IMR-90 (cell line): ENCODE measurements at regions not wholly inside any gene's neighbourhood (a gene's known extent, or its start where the extent isn't known, plus 50 kb on each side); places are given as distances from the start of the nearest gene placed in this dataset.

Source experiments
- ATAC-seq: fragments of 200-7000 bp; cut with Tn5 transposase; 2 replicates; pipeline ENCODE4 v1.9.1; 2020; ENCODE audit warnings: low read depth, mild to moderate bottlenecking, moderate library complexity
- BruUV-seq: library from RNA; stranded (reverse); fragments of 400-500 nt; replicated peaks from 2 replicates; lab custom pipeline; 2021; lab: Mats Ljungman, UMichigan
- CTCF ChIA-PET: fragments of 300-600 bp; formaldehyde crosslinking; extraction: SDS; loops from one replicate; lab custom pipeline; 2021; ENCODE audit warnings: antibody characterized with exemption; lab: Yijun Ruan, JAX
- POLR2A ChIA-PET: fragments of 300-600 bp; sonication (Branson Sonifier 250); formaldehyde crosslinking; loops from one replicate; lab custom pipeline; 2022; ENCODE audit warnings: antibody characterized with exemption; ENCODE audit not compliant: unreplicated experiment; lab: Charles Lee
- DNase-seq: peaks from one replicate; pipeline ENCODE4 v3.0.0; 2013
- H2AFZ ChIP-seq: replicated peaks from 2 replicates; pipeline ENCODE3; 2013; ENCODE audit warnings: low read length, mild to moderate bottlenecking; ENCODE audit not compliant: poor library complexity
- H2AK5ac ChIP-seq: 2 replicates; pipeline ENCODE4 v1.6.1; 2013; ENCODE audit warnings: low read depth, low read length, inconsistent platforms
- H2AK9ac ChIP-seq: replicated peaks from 2 replicates; pipeline ENCODE3; 2013; ENCODE audit warnings: mild to moderate bottlenecking, low read depth, low read length, moderate library complexity; ENCODE audit not compliant: poor library complexity
- H2BK120ac ChIP-seq: 2 replicates; pipeline ENCODE4 v1.6.1; 2013; ENCODE audit warnings: low read depth, low read length, inconsistent platforms
- H2BK15ac ChIP-seq: 3 replicates; pipeline ENCODE4 v1.6.1; 2013; ENCODE audit warnings: low read depth, low read length, inconsistent platforms
- H2BK20ac ChIP-seq: 2 replicates; pipeline ENCODE4 v1.6.1; 2013; ENCODE audit warnings: low read depth, mild to moderate bottlenecking, inconsistent platforms, low read length, moderate library complexity
- H2BK5ac ChIP-seq: 2 replicates; pipeline ENCODE4 v1.6.1; 2013; ENCODE audit warnings: mild to moderate bottlenecking, low read depth, low read length, inconsistent platforms; ENCODE audit not compliant: poor library complexity, severe bottlenecking
- H3K14ac ChIP-seq: replicated peaks from 2 replicates; pipeline ENCODE4 v1.6.1; 2013; ENCODE audit warnings: low read depth, low read length, inconsistent platforms
- H3K18ac ChIP-seq: 2 replicates; pipeline ENCODE4 v1.6.1; 2013; ENCODE audit warnings: low read depth, low read length, control low read depth
- H3K23ac ChIP-seq: 2 replicates; pipeline ENCODE4 v1.6.1; 2013; ENCODE audit warnings: low read depth, low read length, inconsistent platforms
- H3K27ac ChIP-seq: 2 replicates; pipeline ENCODE4 v1.5.1; 2013; ENCODE audit warnings: mild to moderate bottlenecking, control low read depth, low read length; ENCODE audit not compliant: insufficient read depth
- H3K27me3 ChIP-seq: 2 replicates; pipeline ENCODE4 v1.6.1; 2013; ENCODE audit warnings: low read length; ENCODE audit not compliant: control insufficient read depth, insufficient read depth
- H3K36me3 ChIP-seq: 2 replicates; pipeline ENCODE4 v1.6.1; 2013; ENCODE audit warnings: low read length, mixed read lengths; ENCODE audit not compliant: control insufficient read depth, insufficient read depth
- H3K4ac ChIP-seq: 2 replicates; pipeline ENCODE4 v1.6.1; 2013; ENCODE audit warnings: low read depth, low read length, inconsistent platforms
- H3K4me1 ChIP-seq: 2 replicates; pipeline ENCODE4 v1.6.1; 2013; ENCODE audit warnings: low read length, mixed read lengths; ENCODE audit not compliant: control insufficient read depth, insufficient read depth
- H3K4me2 ChIP-seq: 2 replicates; pipeline ENCODE4 v1.6.1; 2013; ENCODE audit warnings: low read depth, mild to moderate bottlenecking, control low read depth, low read length, moderate library complexity
- H3K4me3 ChIP-seq: 2 replicates; pipeline ENCODE4 v1.5.1; 2013; ENCODE audit warnings: low read depth, mild to moderate bottlenecking, control low read depth, low read length, moderate library complexity; ENCODE audit not compliant: insufficient read depth
- H3K56ac ChIP-seq: 2 replicates; pipeline ENCODE4 v1.6.1; 2013; ENCODE audit warnings: low read length, inconsistent platforms; ENCODE audit not compliant: insufficient read depth; ENCODE audit errors: extremely low read depth
- H3K79me1 ChIP-seq, 2 experiments: 2 replicates each; pipeline ENCODE4 v1.6.1; 2013; ENCODE audit warnings: low read length in 2 of 2, inconsistent platforms in 1 of 2, low read depth in 1 of 2
- H3K9ac ChIP-seq: 2 replicates; pipeline ENCODE4 v1.6.1; 2013; ENCODE audit warnings: low read depth, low read length, control low read depth
- H3K9me1 ChIP-seq: 2 replicates; pipeline ENCODE4 v1.6.1; 2013; ENCODE audit warnings: low read length, inconsistent platforms; ENCODE audit not compliant: insufficient read depth
- H3K9me3 ChIP-seq: 2 replicates; pipeline ENCODE4 v1.6.1; 2013; ENCODE audit warnings: low read length; ENCODE audit not compliant: control insufficient read depth, insufficient read depth
- H4K20me1 ChIP-seq: 2 replicates; pipeline ENCODE4 v1.6.1; 2013; ENCODE audit warnings: low read length, inconsistent platforms; ENCODE audit not compliant: insufficient read depth
- H4K5ac ChIP-seq: 2 replicates; pipeline ENCODE4 v1.6.1; 2013; ENCODE audit warnings: mild to moderate bottlenecking, low read depth, low read length, control low read depth
- H4K8ac ChIP-seq, 2 experiments: 2 replicates each; pipeline ENCODE4 v1.6.1; 2013; ENCODE audit warnings: low read depth in 2 of 2, low read length in 2 of 2, control low read depth in 1 of 2, inconsistent platforms in 1 of 2
- H4K91ac ChIP-seq: 2 replicates; pipeline ENCODE4 v1.6.1; 2013; ENCODE audit warnings: low read depth, low read length, inconsistent platforms; ENCODE audit not compliant: insufficient read depth
- BHLHE40 ChIP-seq: fragments of 150-350 bp; IDR thresholded peaks from 2 replicates; pipeline ENCODE4 v1.6.1; 2016; ENCODE audit warnings: mild to moderate bottlenecking, low read depth, low read length
- CEBPB ChIP-seq: IDR thresholded peaks from 2 replicates; pipeline ENCODE4 v1.6.1; 2012; ENCODE audit warnings: low read depth, low read length, improper control_type of control experiment
- CHD1 ChIP-seq: IDR thresholded peaks from 2 replicates; pipeline ENCODE4 v1.6.1; 2012; ENCODE audit warnings: low read depth, low read length, improper control_type of control experiment
- CTCF ChIP-seq: conservative IDR thresholded peaks from 2 replicates; pipeline ENCODE4 v1.5.1; 2012; ENCODE audit warnings: mild to moderate bottlenecking, low read depth, low read length, improper control_type of control experiment
- ELK1 ChIP-seq: fragments of 150-350 bp; IDR thresholded peaks from 2 replicates; pipeline ENCODE4 v1.6.1; 2016; ENCODE audit warnings: low read depth, mild to moderate bottlenecking, low read length, moderate library complexity, borderline replicate concordance
- FOS ChIP-seq: fragments of 150-350 bp; IDR thresholded peaks from 2 replicates; pipeline ENCODE4 v1.6.1; 2016; ENCODE audit warnings: low read depth, low read length
- MAFK ChIP-seq: IDR thresholded peaks from 2 replicates; pipeline ENCODE4 v1.6.1; 2012; ENCODE audit warnings: low read depth, low read length, improper control_type of control experiment
- MAZ ChIP-seq: IDR thresholded peaks from 2 replicates; pipeline ENCODE4 v1.6.1; 2012; ENCODE audit warnings: low read depth, mild to moderate bottlenecking, low read length, improper control_type of control experiment, moderate library complexity, borderline replicate concordance
- MXI1 ChIP-seq: IDR thresholded peaks from 2 replicates; pipeline ENCODE4 v1.6.1; 2012; ENCODE audit warnings: low read depth, mild to moderate bottlenecking, low read length, moderate library complexity, borderline replicate concordance
- NFE2L2 ChIP-seq: fragments of 150-350 bp; IDR thresholded peaks from 2 replicates; pipeline ENCODE4 v1.6.1; 2016; ENCODE audit warnings: low read depth, mild to moderate bottlenecking, low read length
- POLR2A ChIP-seq: IDR thresholded peaks from 2 replicates; pipeline ENCODE4 v1.6.1; 2012; ENCODE audit warnings: mild to moderate bottlenecking, low read depth, low read length
- RAD21 ChIP-seq: IDR thresholded peaks from 2 replicates; pipeline ENCODE4 v1.6.1; 2012; ENCODE audit warnings: low read length, improper control_type of control experiment
- RCOR1 ChIP-seq: IDR thresholded peaks from 2 replicates; pipeline ENCODE4 v1.6.1; 2012; ENCODE audit warnings: mild to moderate bottlenecking, low read length, improper control_type of control experiment; ENCODE audit not compliant: insufficient replicate concordance
- RFX5 ChIP-seq: IDR thresholded peaks from 2 replicates; pipeline ENCODE4 v1.8.0; 2012; ENCODE audit warnings: low read depth, mild to moderate bottlenecking, low read length, moderate library complexity
- SMC3 ChIP-seq: fragments of 150-350 bp; IDR thresholded peaks from 2 replicates; pipeline ENCODE4 v1.6.1; 2016; ENCODE audit warnings: low read depth, mild to moderate bottlenecking, antibody characterized with exemption, low read length, moderate library complexity
- USF2 ChIP-seq: fragments of 150-350 bp; IDR thresholded peaks from 2 replicates; pipeline ENCODE4 v1.6.1; 2017; ENCODE audit warnings: mild to moderate bottlenecking, antibody characterized with exemption, low read length, low read depth
- WGBS, 2 experiments: methylation state at CpG; one replicate each; pipeline versions ENCODE4 v1.1.5 to v1.1.7; 2013; ENCODE audit warnings: missing lambda C conversion rate in 2 of 2; ENCODE audit not compliant: insufficient read length in 1 of 2; ENCODE audit errors: extremely low coverage in 2 of 2; 5-methylcytosine and 5-hydroxymethylcytosine counted together
- dilution Hi-C: fragments of 300-500 bp; cut with HindIII; formaldehyde crosslinking; loops from one replicate; pipeline ENCODE4 v1.14.3; 2018; ENCODE audit warnings: low sequenced_read_pairs; ENCODE audit not compliant: unreplicated experiment
- in situ Hi-C: fragments of 300-500 bp; cut with MboI; formaldehyde crosslinking; loops from 3 replicates; pipeline ENCODE4 v1.14.3; 2019; ENCODE audit warnings: low sequenced_read_pairs, inconsistent platforms, mixed read lengths
- intact Hi-C: fragments of 100-400 bp; cut with micrococcal nuclease; formaldehyde crosslinking; loops from 2 replicates; pipeline ENCODE4 v1.10.0; 2022

- no peak overlapping the region for H3K9ac ChIP-seq
- H3K4me1 ChIP-seq, result no peaks in the 10 kb centered on the region; the same call in 1 of the 2 replicates
- H4K91ac ChIP-seq, result no peak overlapping the region
- ChIA-PET POLR2A (no interaction called here), CTCF (interaction anchor here (0.6 kb wide), 1 partner anchor 62 kb away, joined by 3 read pairs; no protein-coding TSS in a partner anchor)
- H3K18ac ChIP-seq, result no peak overlapping the region
- H2AFZ ChIP-seq, result no peak overlapping the region
- in situ Hi-C loops (no loop called here), dilution Hi-C loops (no loop called here), intact Hi-C loops (no loop called here)
- no peak overlapping the region for H2AK5ac ChIP-seq
- no peaks in the 10 kb centered on the region for H3K27me3 ChIP-seq
- no peak overlapping the region for H4K5ac ChIP-seq
- no peak overlapping the region for H3K4me2 ChIP-seq
- H3K9me3 ChIP-seq, result no peaks in the 10 kb centered on the region
- no peaks in the 10 kb centered on the region for H3K9me1 ChIP-seq
- no peak overlapping the region for H3K56ac ChIP-seq
- WGBS, 2 experiments, result no CpG with 5 or more reads among the region's 3 CpGs
- no peak overlapping the region for H3K4me3 ChIP-seq
- no peak overlapping the region for H3K27ac ChIP-seq
- no peaks in the 10 kb centered on the region for H3K79me1 ChIP-seq
- ATAC-seq (no peak), DNase-seq (no peak)
- no peak overlapping the region for H2BK120ac ChIP-seq
- H3K36me3 ChIP-seq, result no peaks in the 10 kb centered on the region
- no TSS peak for BruUV-seq
- H2AK9ac ChIP-seq, result no peak overlapping the region
- no peak overlapping the region for H4K8ac ChIP-seq
- no peak overlapping the region for H3K23ac ChIP-seq
- TF ChIP-seq MXI1, result no peak
- no peak for TF ChIP-seq CEBPB
- TF ChIP-seq FOS, result no peak
- no peak for TF ChIP-seq RCOR1
- TF ChIP-seq MAFK, result no peak
- TF ChIP-seq POLR2A, result no peak
- TF ChIP-seq CHD1, result no peak
- no peak for TF ChIP-seq NFE2L2
- TF ChIP-seq RAD21, result no peak
- TF ChIP-seq BHLHE40, result no peak
- no peak for TF ChIP-seq RFX5
- TF ChIP-seq MAZ, result no peak
- no peak for TF ChIP-seq SMC3
- no peak for TF ChIP-seq USF2
- no peak for TF ChIP-seq ELK1
- no peak for TF ChIP-seq CTCF
- H2BK20ac ChIP-seq, result no peak overlapping the region
- no peak overlapping the region for H2BK5ac ChIP-seq
- H2BK15ac ChIP-seq, result no peak overlapping the region
- H3K4ac ChIP-seq, result no peak overlapping the region
- no peak overlapping the region for H3K14ac ChIP-seq
- H4K20me1 ChIP-seq, result no peaks in the 10 kb centered on the region
Measured at GRCh38 chr10:21308018-21308417, 217.5 kb downstream of the SKIDA1 start.
